Retina (tissue), 1 donor: ENCODE measurements at regions not wholly inside any gene's neighbourhood (a gene's known extent, or its start where the extent isn't known, plus 50 kb on each side); places are given as distances from the start of the nearest gene placed in this dataset.
"Not testable (repeated sequence)": the region's sequence is repeated elsewhere in the genome, so short reads cannot be mapped to it uniquely, and the experiment has no call there.

Experiments
- DNase-seq: peaks from one replicate; pipeline ENCODE4 v3.0.0-alpha.2; 2016

DNA sequence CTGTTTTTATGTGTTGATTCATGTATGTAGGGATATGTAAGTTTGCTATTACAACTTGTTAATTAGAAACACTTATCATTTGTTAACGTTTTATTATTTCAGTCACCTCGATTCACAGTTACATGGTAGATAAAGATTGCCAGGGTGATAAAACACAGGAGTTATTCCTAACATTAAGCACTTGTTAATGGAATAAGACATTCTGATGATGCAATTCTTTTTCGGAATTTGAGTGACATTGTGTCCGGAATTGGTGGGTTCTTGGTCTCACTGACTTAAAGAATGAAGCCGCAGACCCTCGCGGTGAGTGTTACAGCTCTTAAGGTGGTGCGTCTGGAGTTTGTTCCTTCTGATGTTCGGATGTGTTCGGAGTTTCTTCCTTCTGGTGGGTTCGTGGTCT is 624.0 kb upstream of the CITED2 start:
- not testable (repeated sequence) for DNase-seq

DNA sequence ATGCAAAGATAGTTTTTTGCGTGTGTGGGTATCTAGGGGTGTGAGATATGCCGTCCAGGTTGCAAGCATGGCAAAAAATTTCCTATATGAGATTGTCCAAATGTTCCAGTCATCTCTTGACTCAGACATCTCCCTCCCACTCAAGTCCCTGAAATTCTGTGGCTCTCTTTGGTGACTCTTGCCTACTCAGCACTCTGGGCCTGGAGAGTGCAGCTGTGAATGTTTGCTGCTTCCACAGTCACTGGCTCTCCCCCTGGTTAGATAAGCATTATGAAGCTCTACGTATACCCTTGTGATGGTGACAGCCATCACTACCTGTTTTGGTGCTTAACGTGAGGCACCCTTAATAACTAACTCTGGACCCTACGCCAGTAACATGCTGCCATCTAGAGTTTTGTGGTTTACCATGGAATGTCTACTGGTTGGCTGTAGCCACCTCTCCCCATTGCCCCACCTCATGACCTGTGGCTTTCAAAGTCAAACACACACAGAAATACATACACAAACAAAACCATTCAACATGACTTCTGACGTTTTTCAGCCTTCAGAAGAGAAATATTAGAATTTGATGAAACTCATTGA is 621.9 kb upstream of the CITED2 start:
- DNase-seq = no peak

DNA sequence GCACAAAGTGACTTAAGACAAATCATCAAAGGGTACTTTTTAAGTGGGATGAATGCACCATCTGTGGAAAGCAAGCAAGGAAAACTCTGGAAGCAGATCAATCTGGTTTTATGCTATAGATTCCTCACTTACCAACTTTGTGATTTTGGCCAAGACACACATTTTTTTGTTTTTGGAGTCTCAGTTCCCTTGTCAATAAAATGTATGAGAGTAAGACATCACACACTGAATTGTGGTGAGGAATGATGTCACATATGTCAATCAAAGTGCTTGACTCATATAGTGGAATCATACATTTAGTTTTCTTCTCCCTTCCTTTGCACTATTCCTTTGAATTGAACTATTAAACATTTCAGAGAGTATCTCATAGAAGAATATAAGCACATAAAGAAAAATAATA is 620.5 kb upstream of the CITED2 start:
- no peak for DNase-seq

DNA sequence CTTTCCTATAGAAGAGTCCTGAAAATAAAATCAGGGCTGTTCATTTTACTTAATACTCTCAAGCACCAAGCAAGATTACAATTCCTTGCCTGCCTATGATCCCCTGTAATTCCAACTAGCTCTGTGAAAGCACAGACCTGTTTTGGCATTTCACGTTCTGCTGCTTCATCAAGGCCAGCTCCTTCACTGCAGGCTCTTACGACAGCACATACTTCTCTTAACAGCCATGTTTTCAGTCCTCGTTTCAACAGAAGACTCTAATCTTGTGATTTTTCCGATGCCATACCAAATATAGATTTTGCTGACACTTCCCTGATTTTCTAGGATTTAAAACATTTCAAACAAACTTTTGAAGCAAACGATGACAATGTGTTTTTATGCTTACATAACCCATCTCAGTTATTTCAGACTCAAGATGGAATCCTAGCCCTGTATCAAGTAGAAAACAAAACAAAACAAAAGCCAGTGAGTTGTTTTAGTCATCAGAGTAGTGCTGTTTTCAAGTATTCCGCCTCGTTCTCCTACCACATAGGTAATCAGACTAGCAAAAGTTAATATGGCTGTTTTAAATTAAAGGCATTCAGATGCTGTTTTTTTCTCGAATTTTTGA is 616.5 kb upstream of the CITED2 start:
- no peak for DNase-seq

DNA sequence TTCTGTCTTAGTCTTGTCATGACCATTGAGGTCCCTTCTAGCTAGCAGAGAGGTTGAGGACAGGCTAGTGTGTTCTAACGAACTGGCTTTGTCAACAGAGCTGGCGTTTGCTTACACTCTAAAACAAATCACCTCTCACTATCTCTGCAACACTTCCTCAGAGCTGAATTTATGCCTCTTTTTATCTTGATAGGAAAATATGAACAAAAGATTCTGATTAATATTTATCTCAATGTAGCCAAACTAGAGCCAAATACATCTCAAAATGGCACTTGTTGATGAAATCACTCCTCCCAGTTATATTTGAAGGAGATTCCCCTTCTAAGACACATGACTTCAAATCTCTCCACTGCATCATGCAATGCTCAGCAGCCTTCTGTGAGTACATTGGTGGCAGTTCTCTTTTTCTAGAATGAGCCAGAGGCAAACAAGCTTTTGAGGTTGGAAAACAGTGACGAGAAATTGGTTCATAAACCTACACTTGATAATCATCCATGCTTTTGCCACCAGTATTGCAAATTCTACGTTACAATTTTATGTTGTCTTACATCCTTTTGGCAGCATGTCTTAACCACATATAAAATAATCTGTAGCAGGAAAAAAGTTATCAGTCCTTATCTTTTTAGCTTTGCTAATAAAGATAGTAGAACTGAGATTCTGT is 615.7 kb upstream of the CITED2 start:
- no peak for DNase-seq

DNA sequence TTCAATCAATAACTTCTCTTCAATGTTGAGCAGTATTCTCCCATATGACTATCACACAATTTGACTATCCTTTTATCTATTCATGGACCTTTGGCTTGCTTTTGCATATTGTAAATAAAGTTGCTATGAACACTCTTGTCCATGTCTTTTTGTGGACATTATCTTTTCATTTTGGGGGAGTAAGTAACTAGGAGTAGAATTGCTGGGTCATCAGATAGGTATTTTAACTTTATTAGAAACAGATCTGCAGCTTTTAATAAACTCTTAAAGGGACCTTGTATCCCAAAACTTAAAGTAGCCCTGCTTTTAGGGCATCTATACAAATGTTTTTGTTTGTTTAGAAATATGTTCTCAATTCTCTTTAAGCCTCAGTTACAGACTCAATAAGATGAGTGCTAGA is 614.2 kb upstream of the CITED2 start:
- DNase-seq = no peak

DNA sequence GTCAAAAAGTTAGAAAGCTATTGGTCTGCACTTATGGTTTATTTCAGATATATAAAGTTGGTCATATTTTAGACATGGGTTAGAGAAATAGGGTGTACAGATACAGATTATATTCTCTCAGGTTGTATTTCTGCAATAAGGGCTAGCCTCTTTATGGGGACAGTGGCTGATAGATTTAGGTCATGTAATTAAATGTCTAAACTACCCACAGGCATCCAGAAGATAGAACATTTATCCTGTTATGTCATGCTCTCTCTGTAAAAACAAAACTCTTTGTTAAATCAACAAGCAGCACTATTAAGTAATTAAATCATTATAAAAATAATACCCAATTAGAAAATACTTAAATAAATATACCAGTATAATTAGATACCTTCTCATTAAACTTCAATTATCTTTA is 612.6 kb upstream of the CITED2 start:
- no peak for DNase-seq

DNA sequence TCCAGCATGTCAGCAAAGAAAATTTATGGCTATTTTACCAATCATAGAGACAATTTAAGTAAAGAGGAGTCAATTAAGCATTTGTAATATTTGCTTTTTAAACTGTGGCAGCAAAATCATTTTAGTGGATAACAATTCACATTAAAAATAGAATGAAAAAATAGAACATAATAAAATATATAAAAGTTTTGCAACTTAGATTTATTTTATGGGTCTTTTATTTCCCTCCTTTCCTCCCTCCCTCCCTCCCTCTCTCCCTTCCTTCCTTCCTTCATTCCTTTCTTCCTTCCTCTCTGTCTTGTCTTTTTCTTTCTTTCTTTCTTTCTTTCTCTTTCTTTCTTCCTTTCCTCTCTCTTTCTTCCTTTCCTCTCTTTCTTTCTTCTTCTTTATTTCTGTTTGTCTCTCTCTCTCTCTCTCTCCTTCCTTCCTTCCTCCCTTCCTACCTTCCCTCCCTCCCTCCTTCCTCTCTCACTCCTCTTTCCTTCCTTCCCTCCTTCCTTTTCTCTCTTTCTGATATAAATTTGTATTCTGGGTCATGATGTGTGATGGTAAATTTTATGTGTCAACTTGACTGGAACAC is 610.9 kb upstream of the CITED2 start:
- DNase-seq = no peak

DNA sequence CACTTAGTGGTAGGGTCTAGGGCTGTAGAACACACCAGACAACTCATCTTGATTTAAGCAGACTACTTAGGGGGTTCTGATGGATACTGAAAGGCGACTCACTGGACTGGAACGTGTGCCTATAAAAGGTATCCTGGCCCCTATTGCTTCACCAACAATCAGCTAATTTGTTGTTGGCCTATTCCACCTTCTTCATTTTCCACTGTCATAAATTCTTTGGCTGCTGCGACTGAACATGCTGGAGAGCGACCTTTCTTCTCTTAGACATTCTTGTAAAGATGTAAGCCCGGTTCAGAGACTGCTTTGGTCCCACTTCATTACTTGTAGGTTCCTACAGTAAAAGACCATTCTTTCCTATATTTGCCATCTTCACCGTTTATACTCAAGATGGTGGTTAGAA is 609.9 kb upstream of the CITED2 start:
- DNase-seq = no peak

DNA sequence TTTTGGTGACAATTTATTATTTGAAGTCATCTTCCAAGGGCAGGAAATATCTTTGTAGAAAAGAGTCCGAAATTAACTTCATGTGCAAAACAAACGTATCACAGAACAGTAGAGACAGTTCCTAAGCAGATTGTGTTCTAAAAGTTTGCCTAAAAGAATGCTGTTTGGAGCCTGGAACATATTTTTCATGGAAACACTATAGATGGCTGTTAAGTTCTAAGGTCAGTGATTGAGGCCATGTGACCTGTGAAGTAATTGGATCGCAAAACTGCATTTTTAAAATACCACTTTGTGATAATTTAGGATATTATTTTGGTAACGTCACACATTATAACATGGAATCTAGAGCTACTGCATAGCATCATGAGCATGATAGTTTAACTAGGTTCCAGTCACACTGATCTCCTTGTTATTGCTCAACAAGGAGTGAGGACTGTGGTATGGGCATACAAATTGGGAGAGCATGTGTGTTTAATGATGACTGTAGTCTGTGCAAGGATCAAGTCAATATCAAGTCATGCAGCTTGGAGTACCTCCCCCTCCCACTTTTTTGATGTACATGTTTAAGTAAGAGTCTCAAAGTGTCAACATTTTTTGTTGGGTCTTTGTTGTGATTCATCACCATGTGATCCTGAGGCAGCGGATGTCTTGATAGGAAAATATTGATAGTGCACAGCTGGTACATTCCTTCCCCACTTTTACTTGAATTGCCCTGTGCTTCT is 609.3 kb upstream of the CITED2 start:
- no peak for DNase-seq

DNA sequence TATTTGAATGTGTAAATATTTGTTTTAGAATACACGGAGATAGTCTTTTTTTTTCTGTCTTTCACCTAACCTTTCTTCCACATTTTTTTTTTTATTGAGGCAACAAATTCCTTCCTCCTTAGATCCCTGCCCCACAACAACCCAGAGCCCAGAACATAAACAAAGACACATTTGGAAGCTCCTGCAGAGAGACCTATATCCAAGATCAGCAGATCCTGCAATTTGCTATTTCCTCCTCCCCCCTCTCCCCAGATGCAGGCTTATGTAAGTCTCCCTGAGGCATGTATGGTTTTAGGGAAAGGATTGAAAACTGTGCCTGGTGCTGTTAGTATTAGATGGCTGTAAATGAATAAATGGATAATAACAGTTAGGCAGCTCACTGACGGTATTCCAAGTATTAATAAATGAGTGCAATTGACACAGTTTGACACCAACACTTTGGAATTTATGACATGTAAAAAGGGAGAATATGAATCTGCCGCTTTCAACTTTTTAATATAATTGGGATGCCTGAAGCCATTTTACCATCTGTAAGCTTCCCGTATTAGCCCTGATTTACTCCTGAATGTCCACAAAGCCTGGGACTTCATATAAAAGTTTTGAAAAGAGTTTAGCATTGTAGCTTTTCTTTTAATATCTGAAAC is 608.3 kb upstream of the CITED2 start:
- DNase-seq = no peak

DNA sequence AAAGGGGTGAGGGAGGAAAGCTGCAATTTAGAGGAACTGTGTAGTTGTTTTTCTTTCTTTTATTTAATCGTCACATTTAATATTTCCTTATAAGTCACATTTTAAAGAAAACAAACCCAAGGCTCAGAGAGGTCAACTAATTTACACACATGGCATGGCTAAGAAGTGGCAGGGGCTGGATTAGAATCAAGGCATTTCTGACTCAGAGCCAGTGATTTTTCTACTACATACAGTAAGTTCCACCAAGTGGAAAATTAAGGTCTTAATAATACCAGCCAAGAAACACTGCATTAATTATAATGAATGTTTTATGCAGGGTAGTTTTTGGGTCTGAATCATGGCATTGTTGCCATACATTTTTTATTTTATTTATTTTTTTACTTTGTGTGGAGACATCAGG is 607.7 kb upstream of the CITED2 start:
- no peak for DNase-seq

DNA sequence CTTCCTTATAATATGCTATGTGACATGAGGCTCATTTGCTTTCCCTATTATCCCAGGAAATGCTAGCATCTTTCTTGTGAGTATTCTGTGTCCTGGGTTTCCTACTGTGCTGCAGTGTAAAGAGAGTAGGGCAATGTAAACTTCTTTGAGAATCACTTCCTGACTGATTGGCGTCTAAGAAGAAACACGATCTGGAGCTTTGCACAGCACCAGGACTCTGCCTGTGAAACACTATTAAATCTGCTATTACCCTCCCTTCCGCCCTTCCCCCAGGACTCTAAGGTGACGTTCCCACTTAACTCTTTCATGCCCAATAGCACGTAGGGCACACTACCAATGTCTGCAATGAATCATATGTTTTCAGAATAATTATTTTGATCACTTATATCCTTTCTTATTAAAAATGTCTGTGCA is 607.3 kb upstream of the CITED2 start:
- peak; percentile 49 for DNase-seq

DNA sequence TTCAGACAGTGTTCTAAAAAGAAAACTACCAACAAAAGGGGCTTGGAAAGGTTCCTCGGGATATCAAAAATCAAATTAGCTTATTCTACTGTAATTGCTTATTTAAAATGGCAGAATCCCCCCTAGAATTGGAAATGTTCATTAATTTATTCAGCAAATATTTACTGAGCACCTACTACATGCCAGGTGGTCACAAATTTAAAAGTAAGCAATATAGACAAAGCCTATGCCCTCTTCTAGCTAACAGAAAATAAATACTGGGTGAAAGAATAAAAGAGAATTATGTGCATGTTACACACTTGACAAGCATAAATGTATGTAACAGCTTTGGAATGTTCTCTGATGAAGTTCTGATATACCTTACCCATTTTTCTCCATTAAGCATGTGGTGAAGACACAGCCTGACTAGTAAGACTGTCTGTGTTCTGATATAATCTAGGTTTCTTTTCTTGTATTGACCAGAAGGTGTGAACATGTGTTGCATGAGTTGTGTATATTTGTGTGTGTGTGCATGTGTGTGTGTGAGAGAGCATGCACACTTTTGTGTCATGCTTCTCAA is 606.7 kb upstream of the CITED2 start:
- DNase-seq = no peak

DNA sequence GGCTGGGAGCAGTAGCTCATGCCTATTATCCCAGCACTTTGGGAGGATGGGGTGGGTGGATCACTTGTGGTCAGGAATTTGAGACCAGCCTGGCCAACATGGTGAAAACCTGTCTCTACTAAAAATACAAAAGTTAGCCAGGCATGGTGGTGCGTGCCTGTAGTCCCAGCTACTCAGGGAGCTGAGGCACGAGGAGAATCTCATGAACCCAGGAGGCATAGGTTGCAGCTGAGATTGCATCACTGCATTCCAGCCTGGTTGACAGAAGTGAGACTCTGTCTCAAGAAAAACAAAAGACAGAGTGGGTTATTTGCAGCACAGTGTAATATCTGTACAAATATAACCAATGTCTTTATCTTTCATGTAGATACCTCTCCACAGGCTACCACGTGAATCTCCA is 606.2 kb upstream of the CITED2 start:
- DNase-seq = not testable (repeated sequence)

DNA sequence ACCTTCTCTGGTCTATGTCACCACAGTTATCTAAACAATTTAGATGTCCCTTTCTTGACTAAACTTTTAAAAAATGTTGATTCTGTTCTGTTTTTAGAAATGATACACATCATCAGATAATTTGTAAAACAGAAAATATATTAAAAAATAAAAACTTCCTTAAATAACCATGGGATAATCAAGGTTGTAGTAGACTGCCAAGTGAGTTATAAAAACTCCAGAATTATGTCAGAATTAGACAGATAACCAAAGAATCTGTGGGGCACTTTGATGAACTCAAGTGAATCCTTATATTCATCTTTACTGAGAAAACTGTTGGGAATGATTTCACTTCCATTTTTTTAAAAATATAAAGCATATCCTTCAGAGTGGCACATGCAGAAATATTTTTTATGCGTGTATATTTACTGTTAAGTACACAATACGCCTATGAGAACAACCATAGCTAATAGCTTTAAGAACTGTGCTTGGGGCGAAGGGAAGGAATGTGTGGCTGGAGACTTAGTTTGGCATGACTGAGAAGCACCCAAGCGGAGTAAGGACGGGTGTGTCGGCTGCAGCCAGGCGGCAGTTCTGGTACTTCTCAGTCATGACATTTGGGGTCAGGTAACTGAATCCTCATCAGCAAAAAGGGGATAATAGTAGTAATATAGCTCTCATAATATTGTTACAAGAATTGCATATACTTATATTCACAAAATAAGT is 604.7 kb upstream of the CITED2 start:
- DNase-seq = no peak

DNA sequence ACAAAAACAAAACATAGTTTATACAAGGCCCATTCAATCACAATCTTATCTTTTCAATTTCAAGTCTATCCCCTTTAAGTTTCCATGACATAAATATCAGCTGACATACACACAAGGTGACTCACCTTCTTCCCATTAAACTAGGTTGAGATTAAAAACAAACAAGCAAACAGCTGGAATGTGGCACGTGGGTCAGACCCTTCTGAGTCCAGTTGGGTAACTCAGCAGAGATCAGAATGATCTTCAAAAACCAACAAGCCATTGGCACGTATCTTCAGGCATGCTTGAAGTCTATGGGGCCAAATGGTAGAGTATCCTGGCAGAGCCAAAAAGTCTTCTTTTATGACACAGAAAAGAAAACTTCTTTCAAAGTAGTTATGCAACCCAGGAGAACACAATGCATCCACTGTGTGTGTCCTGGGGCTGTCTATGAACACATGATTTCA is 603.5 kb upstream of the CITED2 start:
- no peak for DNase-seq

DNA sequence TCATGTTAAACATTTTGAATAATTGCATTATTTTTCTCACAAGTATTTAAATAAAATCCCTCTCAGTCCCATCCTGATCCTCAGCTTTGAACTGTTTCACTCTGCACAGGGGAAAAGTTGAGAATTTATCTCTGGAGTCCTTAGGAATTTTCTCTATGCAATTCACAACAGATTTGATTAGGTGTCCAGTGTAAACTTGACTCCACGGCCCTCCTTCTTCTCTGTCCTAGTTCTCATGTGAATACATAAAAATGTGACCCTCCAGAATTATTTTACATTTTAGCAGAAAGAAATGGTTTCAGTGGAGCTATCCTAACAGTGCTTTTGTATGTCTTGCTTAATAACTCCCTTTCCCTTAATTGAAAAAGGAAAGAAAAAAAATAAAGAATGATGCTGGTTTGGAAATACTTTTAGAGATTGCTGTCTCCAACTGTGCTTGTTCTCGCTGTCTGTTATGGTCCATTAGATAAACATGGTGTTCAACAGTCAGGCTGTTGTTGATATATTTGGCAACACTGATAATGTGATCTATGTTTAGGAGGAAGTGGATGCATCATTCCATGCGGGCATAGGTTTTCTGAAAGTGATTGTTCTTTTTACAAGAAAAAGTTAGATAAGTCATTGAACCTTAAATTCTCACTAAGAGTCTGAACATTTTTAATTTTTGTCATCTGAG is 599.4 kb upstream of the CITED2 start:
- no peak for DNase-seq

DNA sequence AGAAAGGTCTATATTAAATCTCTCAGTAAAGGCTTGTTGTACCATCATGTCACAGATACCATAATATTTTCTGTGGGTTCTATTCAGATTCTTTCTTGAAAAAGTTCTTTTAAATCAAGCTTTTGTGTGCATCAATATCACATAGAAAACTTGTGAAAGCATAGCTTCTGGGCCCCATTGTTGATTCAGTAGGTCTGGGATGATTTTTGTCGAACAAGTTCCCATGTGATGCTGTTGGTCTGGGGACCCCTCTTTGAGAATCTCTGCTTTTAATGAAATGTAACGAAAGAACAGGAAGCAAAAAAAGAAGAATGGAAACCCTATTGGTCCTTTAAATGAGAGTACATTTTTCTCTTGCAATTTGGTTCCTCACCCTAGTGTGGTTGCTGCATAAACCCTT is 597.7 kb upstream of the CITED2 start:
- DNase-seq = no peak

DNA sequence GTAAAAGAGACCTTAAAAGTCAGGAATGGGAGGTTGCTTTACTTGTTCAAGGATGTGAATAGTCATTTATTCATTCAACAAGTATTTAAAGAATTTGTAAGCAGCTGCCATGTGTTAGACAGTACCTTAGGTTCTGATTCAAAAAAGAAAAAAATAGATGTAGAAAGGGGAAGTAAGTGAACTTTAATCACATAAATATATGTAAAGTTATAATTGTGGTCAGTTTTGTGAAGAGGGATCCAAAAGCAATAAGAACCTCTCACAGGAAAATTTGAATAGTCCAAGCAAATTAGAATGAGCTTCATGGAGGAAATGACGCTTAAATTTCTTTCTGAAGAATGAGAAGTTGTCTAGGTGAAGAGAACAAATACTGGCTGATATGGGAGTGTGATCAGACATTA is 596.1 kb upstream of the CITED2 start:
- DNase-seq = no peak

DNA sequence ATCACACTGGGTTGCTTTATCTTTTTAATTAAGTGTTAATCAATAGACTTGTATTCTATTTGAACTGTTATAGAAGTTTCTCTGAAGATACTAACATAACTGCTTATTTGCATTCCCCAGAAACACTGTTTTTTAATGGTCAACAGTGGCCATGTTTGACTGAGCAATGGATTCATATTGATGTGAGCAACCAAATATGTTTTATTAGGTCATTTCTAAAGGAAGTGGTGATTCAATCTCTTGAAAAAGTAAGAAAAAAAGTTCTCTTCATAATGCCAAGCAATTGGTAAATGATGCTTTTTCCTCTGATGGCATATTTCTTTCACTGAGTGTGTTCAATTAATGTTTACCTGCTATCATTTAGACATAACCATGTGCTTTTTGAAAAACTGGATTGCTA is 593.0 kb upstream of the CITED2 start:
- DNase-seq = no peak

DNA sequence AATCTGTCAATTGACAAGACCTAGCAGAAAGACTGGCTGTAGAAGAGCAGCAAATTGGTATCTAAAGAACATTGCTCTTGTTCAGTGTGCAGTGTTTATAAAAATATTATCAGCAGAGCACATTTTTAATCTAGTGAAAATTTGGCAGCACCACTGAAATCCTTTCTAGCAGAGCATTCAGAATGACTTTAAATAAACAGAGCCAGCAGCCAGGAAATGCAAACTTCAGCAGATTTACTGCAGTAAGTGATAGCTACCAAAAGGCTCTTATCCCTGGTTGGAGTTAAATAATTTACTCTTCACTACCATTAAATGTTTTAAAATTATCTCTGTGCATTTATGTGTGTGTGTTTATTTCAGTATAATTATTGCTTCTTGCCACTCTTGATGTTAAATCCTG is 590.9 kb upstream of the CITED2 start:
- DNase-seq = no peak
